GM12878 (cell line): ENCODE measurements at regions not wholly inside any gene's neighbourhood (a gene's known extent, or its start where the extent isn't known, plus 50 kb on each side); places are given as distances from the start of the nearest gene placed in this dataset.

Source experiments
- ATAC-seq: fragments of 200-7000 bp; cut with Tn5 transposase; 3 replicates; pipeline ENCODE4 v1.9.1; 2020; ENCODE audit warnings: mild to moderate bottlenecking, moderate library complexity
- BruUV-seq: library from RNA; stranded (reverse); fragments of 400-500 nt; replicated peaks from 2 replicates; lab custom pipeline; 2021; lab: Mats Ljungman, UMichigan
- CTCF ChIA-PET: fragments of 300-600 bp; sonication (Branson Sonifier 250); formaldehyde crosslinking; extraction: SDS; loops from one replicate; lab custom pipeline; 2021; ENCODE audit warnings: inconsistent platforms; lab: Yijun Ruan, JAX
- POLR2A ChIA-PET: fragments of 350-600 bp; formaldehyde crosslinking; extraction: SDS; loops from one replicate; lab custom pipeline; 2021; ENCODE audit warnings: inconsistent platforms; lab: Charles Lee
- RAD21 ChIA-PET: fragments of 300-600 bp; sonication (Branson Sonifier 250); formaldehyde crosslinking; loops from one replicate; lab custom pipeline; 2023; ENCODE audit warnings: antibody characterized with exemption; ENCODE audit not compliant: unreplicated experiment; lab: Charles Lee
- SMC1A ChIA-PET: fragments of 300-600 bp; sonication (Branson Sonifier 250); formaldehyde crosslinking; loops from one replicate; lab custom pipeline; 2023; ENCODE audit not compliant: unreplicated experiment, uncharacterized antibody; lab: Charles Lee
- DNase-seq: peaks from one replicate; pipeline ENCODE4 v3.0.0-alpha.2; 2011; ENCODE audit warnings: low read depth, low spot score
- FAIRE-seq: peaks from 3 replicates; lab custom pipeline; 2011; peaks lifted over from hg19 to GRCh38; lab: Jason Lieb, UNC
- H2AFZ ChIP-seq: 2 replicates; pipeline ENCODE4 v1.6.0; 2011; ENCODE audit warnings: low read depth, low read length, control low read depth; ENCODE audit not compliant: control insufficient read depth
- H3K27ac ChIP-seq: 2 replicates; pipeline ENCODE4 v1.5.1; 2011; ENCODE audit warnings: control low read depth; ENCODE audit not compliant: control insufficient read depth, insufficient read depth
- H3K27me3 ChIP-seq, 2 experiments: replicated peaks in 1 of 2; 2 replicates each; pipeline versions ENCODE4 v1.6.0 to v1.6.1; 2011; ENCODE audit warnings: low read length in 1 of 2; ENCODE audit not compliant: control insufficient read depth in 2 of 2, insufficient read depth in 2 of 2
- H3K36me3 ChIP-seq, 2 experiments: 2 replicates each; pipeline ENCODE4 v1.5.1; 2011; ENCODE audit warnings: low read length in 1 of 2; ENCODE audit not compliant: control insufficient read depth in 2 of 2, insufficient read depth in 2 of 2
- H3K4me1 ChIP-seq: 2 replicates; pipeline ENCODE4 v1.6.1; 2011; ENCODE audit warnings: mild to moderate bottlenecking, low read length, moderate library complexity, mixed read lengths; ENCODE audit not compliant: control insufficient read depth, insufficient read depth
- H3K4me2 ChIP-seq: 2 replicates; pipeline ENCODE4 v1.6.0; 2011; ENCODE audit warnings: control low read depth; ENCODE audit not compliant: control insufficient read depth, insufficient read depth
- H3K4me3 ChIP-seq: fragments of 200-600 bp; sonication (generic); 2 replicates; pipeline ENCODE4 v1.5.1; 2016
- H3K79me2 ChIP-seq: 2 replicates; pipeline ENCODE4 v1.6.0; 2011; ENCODE audit warnings: low read length; ENCODE audit not compliant: control insufficient read depth, insufficient read depth
- H3K9ac ChIP-seq: 2 replicates; pipeline ENCODE4 v1.8.0; 2011; ENCODE audit warnings: low read length, control low read depth, mixed read lengths; ENCODE audit not compliant: control insufficient read depth, insufficient read depth
- H3K9me3 ChIP-seq: replicated peaks from 3 replicates; pipeline ENCODE4 v1.5.1; 2011; ENCODE audit warnings: mild to moderate bottlenecking, low read length; ENCODE audit not compliant: control insufficient read depth, insufficient read depth
- H4K20me1 ChIP-seq: 2 replicates; pipeline ENCODE4 v1.6.0; 2011; ENCODE audit not compliant: control insufficient read depth, insufficient read depth
- CEBPB ChIP-seq, 2 experiments: fragments of 150-350 bp in 1 of 2; IDR thresholded peaks; 2 replicates each; pipeline ENCODE4 v1.6.1; 2012 to 2014; ENCODE audit warnings: low read depth in 2 of 2, low read length in 2 of 2, borderline replicate concordance in 1 of 2, inconsistent platforms in 1 of 2
- CHD2 ChIP-seq: IDR thresholded peaks from 2 replicates; pipeline ENCODE4 v1.6.1; 2011; ENCODE audit warnings: low read depth, low read length, improper control_type of control experiment, borderline replicate concordance
- CTCF ChIP-seq, 3 experiments: IDR thresholded peaks in 2 of 3; conservative IDR thresholded peaks in 1 of 3; 2 replicates each; pipeline ENCODE4 v1.5.1; 2011; ENCODE audit warnings: low read depth in 3 of 3, low read length in 3 of 3, mild to moderate bottlenecking in 3 of 3, control low read depth in 2 of 3, moderate library complexity in 2 of 3, inconsistent platforms in 1 of 3, mixed read lengths in 1 of 3; ENCODE audit not compliant: control insufficient read depth in 2 of 3, insufficient read depth in 1 of 3; ENCODE audit errors: extremely low read depth in 1 of 3
- CUX1 ChIP-seq: IDR thresholded peaks from 2 replicates; pipeline ENCODE4 v1.6.1; 2012; ENCODE audit warnings: improper control_type of control experiment, low read depth, low read length; ENCODE audit not compliant: insufficient replicate concordance
- EGR1 ChIP-seq, 2 experiments: IDR thresholded peaks; 1 replicate in 1 of 2; 2 replicates in 1 of 2; pipeline ENCODE4 v1.6.1; 2011 to 2012; ENCODE audit warnings: low read depth in 2 of 2, low read length in 2 of 2, borderline replicate concordance in 1 of 2, mild to moderate bottlenecking in 1 of 2, moderate library complexity in 1 of 2
- NFYB ChIP-seq: IDR thresholded peaks from 2 replicates; pipeline ENCODE4 v1.6.1; 2011; ENCODE audit warnings: low read depth, mild to moderate bottlenecking, low read length, improper control_type of control experiment, moderate library complexity; ENCODE audit not compliant: insufficient read depth
- NRF1 ChIP-seq: conservative IDR thresholded peaks from 2 replicates; pipeline ENCODE4 v1.6.1; 2011; ENCODE audit warnings: mild to moderate bottlenecking, low read depth, low read length, improper control_type of control experiment
- RBBP5 ChIP-seq: fragments of 200-600 bp; sonication (generic); conservative IDR thresholded peaks from 2 replicates; pipeline ENCODE4 v1.6.1; 2016
- RELA ChIP-seq: fragments of 450-650 bp; IDR thresholded peaks from 2 replicates; pipeline ENCODE4 v1.8.0; 2014; ENCODE audit warnings: borderline replicate concordance; ENCODE audit not compliant: partially characterized antibody
- SP1 ChIP-seq: IDR thresholded peaks from one replicate; pipeline ENCODE4 v1.6.1; 2011; ENCODE audit warnings: low read depth, low read length
- SREBF2 ChIP-seq: IDR thresholded peaks from 2 replicates; pipeline ENCODE4 v1.6.1; 2012; ENCODE audit warnings: mild to moderate bottlenecking, low read length
- TCF7 ChIP-seq: IDR thresholded peaks from 2 replicates; pipeline ENCODE4 v1.6.1; 2014; ENCODE audit warnings: antibody characterized with exemption, borderline replicate concordance
- ZBED1 ChIP-seq: IDR thresholded peaks from 2 replicates; pipeline ENCODE4 v1.6.1; 2016; ENCODE audit warnings: borderline replicate concordance
- ZNF687 ChIP-seq: fragments of 450-650 bp; IDR thresholded peaks from 2 replicates; pipeline ENCODE4 v1.6.1; 2017; ENCODE audit warnings: mild to moderate bottlenecking, moderate library complexity
- ZSCAN29 ChIP-seq: fragments of 450-650 bp; IDR thresholded peaks from 2 replicates; pipeline ENCODE4 v1.6.1; 2017; ENCODE audit warnings: mild to moderate bottlenecking, moderate library complexity
- WGBS: methylation state at CpG from one replicate; pipeline ENCODE4 v1.1.6; 2016; ENCODE audit warnings: low lambda C conversion rate; ENCODE audit not compliant: insufficient replicate concordance, insufficient coverage; ENCODE audit errors: missing lambda C conversion rate; 5-methylcytosine and 5-hydroxymethylcytosine counted together
- in situ Hi-C: fragments of 300-500 bp; cut with MboI; formaldehyde crosslinking; loops from 9 replicates; pipeline ENCODE4 v1.14.3; 2018; ENCODE audit warnings: mixed read lengths
- intact Hi-C: fragments of 100-400 bp; cut with micrococcal nuclease; formaldehyde crosslinking; loops from one replicate; pipeline ENCODE4 v1.14.2; 2022; ENCODE audit not compliant: unreplicated experiment

- no peak for FAIRE-seq
- POLR2A ChIA-PET = no interaction called here
- BruUV-seq = no TSS peak
- Histone ChIP-seq H3K4me2 (no peak overlapping the region), H3K4me1 (no peaks in the 10 kb centered on the region), H3K27me3 (no peaks in the 10 kb centered on the region), H4K20me1 (no peaks in the 10 kb centered on the region), H2AFZ (no peak overlapping the region), H3K36me3 (no peaks in the 10 kb centered on the region), H3K9ac (no peak overlapping the region), H3K79me2 (no peaks in the 10 kb centered on the region), H3K9me3 (no peaks in the 10 kb centered on the region), H3K27ac (no peak overlapping the region), H3K4me3 (no peak overlapping the region)
- no peak for ATAC-seq
- intact Hi-C loops (no loop called here), in situ Hi-C loops (no loop called here)
- CTCF ChIA-PET = no interaction called here
- SMC1A ChIA-PET = no interaction called here
- no peak for DNase-seq
- WGBS = 14% methylated on average over 5 of the region's 5 CpGs
- RAD21 ChIA-PET = no interaction called here
- TF ChIP-seq ZNF687 (no peak), RBBP5 (no peak), CTCF (IDR thresholded peaks at IDR 0.05 in 2 of 3, conservative IDR thresholded peaks at IDR 0.05 in 1 of 3; ENCODE audit: control insufficient read depth in 2 of 3, extremely low read depth in 1 of 3, insufficient read depth in 1 of 3, low read depth in 3 of 3, low read length in 3 of 3) (no peak), SREBF2 (no peak), ZBED1 (no peak), ZSCAN29 (no peak), SP1 (no peak), CUX1 (no peak), EGR1 (IDR thresholded peaks at IDR 0.05; ENCODE audit: borderline replicate concordance in 1 of 2, low read depth in 2 of 2, low read length in 2 of 2) (no peak), RELA (no peak), CHD2 (no peak), TCF7 (no peak), CEBPB (IDR thresholded peaks at IDR 0.05; ENCODE audit: borderline replicate concordance in 1 of 2, low read depth in 2 of 2, low read length in 2 of 2) (no peak), NFYB (no peak), NRF1 (no peak)
Measured at GRCh38 chr3:70464465-70464864, 152.0 kb upstream of the MDFIC2 start.
